GM19043 (cell line): ENCODE measurements at regions not wholly inside any gene's neighbourhood (a gene's known extent, or its start where the extent isn't known, plus 50 kb on each side); places are given as distances from the start of the nearest gene placed in this dataset.
"Not testable (repeated sequence)": the region's sequence is repeated elsewhere in the genome, so short reads cannot be mapped to it uniquely, and the experiment has no call there.

Source experiments
- ATAC-seq: cut with Tn5 transposase; IDR thresholded peaks from one replicate; pipeline ENCODE4 v1.9.1; 2021; ENCODE audit warnings: low read depth; ENCODE audit not compliant: unreplicated experiment

DNA sequence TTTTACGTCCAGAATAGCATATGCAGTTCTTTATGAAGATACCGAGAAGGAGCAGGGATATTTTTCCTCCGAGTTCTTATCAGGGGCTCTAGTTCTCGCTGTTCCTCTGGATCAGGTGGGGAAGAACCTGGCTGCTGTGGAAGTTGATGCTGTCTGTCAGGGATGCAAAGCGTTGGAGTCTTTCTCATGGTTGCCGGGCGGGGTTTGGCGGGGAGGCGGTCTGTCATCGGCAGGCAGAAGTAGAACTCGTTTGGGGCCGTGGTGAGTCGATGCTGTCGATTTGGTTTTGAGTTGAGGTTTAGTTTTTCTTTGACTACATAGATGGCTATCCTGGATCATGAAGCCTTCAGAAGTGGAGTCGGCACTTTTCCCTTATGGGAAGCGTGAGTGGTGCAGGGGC, 691.2 kb downstream of the QKI start:
- ATAC-seq, result no peak

DNA sequence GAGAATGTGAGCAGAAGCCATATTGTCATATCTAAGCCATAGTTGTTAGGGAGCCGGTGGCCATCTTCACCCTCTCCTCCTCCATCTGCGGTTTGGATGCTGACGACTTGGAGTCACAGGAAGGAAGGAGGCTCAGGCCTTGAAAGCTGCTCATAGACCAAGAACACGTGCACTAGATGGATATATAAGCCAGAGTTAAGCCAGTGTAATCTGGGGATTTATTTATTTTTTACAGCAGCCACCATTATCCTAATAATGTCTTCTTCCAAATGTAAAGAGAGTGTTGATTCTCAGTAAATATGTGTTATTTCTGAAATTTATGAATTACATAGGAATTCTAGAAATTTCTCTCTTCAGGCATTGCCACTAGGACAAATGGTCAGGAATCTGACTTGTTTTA, 689.9 kb downstream of the QKI start:
- ATAC-seq, result no peak

DNA sequence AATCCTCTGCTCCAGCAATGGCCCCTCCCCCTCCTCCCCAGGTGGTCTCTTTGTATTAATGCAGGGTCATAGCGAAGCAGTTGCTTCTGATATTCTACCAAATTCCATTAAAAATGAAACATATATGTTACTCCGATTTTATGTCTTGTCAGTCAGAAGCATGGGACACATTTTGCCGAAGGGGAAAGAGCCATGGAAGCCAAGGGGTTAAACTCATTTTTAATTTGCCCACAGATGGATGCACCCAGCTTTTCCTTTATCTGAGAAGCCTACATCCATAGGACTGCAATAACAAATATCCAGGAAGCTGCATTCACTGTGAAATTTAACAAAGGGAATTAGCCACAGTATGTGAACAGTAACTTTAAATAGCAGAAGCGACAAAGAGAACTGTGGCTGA, 688.2 kb downstream of the QKI start:
- ATAC-seq, result no peak

DNA sequence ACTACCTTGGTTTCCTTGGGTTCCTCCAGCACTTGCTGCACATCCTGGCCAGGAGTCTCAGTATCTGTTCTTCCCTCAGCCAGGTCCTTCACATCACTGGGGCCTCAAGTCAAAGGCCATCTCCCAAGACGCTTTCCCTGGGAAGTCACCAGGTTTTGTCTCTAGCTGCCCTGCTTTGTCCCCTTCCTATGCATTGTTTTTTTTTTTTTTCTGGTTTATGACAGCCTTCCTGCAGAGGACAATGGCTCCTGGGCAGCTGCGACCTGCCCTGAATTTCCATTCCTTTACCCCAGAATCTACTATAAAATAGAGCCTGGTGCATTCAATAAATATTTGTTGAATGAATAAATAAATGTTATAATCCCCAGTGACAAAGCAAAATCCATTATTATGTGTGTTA, 687.3 kb downstream of the QKI start:
- ATAC-seq, result no peak

DNA sequence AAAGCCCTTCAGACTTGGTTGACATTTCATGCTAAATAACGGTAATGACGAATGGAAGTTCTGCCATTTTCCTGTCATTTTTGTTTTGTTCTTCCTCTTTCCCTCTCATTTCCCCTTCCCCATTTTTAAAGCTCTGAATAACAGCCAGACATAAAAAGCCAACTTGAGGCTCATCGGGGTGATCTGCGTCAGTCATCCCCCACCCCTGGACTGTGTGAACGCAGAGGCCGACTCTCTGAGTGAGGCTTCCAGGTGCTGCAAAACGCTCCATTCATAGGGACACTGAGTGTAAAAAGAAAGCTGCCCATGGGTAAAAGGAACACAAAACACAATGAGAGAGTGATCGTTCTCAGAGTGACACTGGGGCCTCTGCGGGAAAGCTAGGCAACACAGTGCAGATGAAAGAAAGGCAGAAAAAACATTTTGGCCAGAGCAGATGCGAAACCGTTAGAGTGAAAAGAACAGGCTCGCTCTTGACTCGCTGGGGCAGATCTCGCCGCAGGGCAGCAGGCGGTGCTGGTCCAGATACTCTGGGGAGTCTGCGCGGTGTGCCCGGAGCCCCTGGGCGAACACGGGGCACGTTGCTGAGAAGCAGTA, 684.8 kb downstream of the QKI start:
- ATAC-seq, result no peak

DNA sequence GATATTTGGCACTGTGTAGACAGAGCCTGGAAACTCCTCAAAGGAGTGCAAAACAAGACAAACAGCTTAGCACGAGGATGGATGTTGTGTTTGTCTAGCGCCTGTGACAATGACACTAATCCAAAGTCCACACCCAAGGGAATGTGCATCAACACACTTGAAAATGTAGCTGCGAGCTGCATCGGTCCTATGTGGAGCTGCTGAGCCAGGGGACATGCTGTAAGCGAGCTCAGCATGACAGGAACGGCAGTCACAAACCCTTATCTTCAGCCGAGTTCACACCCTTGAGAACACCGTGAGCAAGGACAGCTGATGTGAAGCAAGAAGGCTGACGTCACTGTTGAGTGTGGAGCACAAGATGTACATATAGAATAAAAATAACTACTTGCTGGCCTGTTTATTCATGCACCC, 684.3 kb downstream of the QKI start:
- no peak for ATAC-seq

DNA sequence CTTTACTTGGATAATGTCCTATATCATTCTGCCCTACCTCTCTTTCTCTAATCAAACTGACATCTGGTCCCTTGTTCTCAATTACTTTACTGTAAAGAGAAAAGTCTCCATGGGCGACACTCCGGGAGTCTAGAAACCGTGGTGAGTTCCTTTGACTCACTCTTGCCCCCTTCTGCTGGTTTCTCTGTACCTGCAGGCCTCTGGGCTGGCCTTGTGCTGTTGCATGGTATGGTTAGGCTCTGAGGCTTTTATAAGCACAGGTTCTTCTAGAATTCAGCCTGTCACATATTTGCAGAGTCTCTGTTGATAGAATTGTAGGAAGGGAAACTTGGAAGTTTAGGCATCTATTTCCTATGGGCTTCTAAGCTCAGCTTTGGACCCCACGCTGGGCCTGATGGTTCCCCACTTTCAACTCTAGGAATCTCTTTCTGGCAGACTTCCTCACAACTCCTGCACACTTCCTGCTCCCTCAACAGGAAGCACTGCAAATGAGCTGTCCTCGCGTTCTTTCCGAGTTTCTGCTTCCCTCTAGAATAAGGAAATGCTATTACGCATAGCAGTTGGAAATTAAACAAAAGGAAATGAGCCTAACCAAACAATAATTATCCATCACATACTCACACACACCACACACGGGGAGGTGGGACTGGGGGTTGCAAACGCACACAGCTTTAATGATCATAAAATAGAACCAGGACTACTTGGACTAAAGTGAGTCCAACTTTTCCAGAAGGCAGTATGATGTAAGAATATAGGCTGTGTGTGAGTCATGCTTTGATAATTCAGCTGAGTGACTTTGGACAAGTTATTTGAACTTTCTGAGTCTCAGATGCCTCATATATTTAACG, 683.3 kb downstream of the QKI start:
- no peak for ATAC-seq

DNA sequence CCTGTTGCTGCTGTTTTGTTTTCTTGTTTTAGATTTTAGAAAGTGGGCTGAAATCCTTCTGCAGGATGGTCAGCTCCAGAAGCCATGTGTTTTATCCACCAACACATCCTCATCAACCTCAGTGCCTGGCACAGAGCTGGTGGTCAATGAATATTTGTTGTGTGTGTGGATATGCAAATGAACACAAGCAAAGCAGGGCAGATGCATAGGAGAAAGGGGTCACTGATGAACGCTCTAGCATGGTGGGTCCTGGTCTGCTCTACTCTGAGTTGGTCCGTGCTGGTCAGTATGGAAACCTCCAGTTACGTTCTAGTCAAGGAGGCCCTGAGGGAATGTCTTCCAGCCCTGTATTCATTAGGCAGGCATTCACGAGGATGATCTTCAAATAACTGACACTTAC, 682.5 kb downstream of the QKI start:
- ATAC-seq, result no peak

DNA sequence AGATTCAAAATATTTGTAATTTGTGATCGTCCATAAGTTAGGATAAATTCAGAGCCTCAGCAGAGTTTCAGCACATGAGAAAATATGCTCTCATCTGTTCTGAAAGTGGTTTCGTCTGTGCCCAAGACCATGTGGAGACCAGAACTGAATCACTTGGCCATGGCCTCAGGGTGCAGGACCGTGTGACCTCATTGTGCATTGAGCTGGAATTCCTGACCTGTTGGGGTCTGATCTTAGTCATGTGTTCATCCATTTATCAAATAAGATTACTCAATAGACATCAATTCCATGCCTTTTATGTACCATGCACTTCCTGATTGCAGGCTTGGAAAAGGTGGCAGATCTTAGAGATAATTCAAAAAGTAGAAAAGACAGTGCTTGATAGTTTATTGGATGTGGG, 680.5 kb downstream of the QKI start:
- no peak for ATAC-seq

DNA sequence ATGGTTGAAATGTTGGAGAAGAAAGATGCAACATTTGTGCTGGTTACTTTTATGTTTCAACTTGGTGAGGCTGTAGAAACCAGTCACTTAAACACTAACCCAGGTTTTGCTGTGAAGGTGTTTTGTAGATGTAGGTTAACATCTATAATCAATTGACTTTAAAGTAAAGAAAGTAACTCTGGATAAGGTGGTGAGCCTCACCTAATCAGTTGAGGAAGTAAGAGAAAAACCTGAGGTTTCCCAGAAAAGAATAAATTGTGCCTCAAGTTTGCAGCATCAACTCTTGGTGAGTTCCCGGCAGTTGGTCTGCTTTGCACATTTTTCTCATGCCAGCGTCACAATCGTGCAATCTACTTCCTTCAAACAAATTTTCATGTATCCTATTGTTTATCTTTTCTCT, 673.4 kb downstream of the QKI start:
- no peak for ATAC-seq

DNA sequence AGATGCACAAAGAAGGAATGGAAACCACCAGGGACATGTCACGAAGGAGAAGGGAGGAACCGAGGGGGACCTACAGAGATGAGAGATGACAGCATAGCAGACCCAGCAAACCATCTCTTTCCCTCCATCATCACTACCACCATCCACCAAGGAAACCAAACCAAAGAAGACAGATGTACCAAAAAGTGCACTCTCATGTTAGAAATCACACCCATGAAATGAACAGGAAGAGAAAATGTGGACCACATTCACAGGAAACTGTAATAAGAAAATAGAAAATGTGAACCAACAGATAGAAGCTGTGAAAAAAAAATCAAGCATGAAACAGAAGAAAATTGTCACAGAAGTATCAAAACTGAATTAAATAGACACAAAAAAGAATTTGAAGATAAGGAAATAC, 672.7 kb downstream of the QKI start:
- ATAC-seq, result no peak

DNA sequence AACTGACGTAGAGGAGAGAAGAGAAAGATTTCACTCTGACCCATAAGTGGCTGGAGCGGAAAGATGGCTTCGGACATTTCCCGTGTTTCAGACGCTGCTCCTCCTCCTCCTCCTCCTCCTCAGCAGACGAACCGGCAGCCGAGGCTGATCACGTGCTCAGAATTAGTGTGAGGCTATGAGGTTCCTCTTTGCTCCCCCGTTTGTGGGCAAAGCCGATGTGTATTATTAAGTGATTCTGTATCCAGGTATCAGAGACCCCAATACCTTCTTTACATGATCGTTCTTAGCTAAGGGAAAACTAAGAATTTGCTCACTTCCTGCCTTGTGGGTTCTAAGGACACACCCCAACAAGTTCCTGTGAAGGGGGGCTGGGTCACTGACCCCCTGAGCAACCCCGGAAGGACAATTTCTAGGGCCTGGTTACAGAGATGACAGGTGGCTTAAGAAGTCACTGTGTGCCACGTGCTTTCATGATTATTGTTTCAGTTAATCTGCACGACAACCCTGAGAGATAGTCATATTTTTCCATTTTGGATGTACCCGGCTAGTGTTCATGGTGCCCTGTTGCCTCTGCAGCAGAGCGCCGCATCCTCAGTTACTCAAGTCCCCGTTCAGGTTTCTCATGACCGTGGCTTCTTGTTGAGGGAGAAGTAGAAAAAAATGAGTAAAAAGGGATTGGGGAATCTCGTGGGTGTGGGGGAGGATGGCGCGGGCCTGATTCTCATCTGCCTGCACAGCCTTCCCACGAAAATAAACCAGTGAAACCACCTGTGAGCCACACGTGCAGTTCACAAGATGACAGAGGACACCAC, 671.8 kb downstream of the QKI start:
- no peak for ATAC-seq

DNA sequence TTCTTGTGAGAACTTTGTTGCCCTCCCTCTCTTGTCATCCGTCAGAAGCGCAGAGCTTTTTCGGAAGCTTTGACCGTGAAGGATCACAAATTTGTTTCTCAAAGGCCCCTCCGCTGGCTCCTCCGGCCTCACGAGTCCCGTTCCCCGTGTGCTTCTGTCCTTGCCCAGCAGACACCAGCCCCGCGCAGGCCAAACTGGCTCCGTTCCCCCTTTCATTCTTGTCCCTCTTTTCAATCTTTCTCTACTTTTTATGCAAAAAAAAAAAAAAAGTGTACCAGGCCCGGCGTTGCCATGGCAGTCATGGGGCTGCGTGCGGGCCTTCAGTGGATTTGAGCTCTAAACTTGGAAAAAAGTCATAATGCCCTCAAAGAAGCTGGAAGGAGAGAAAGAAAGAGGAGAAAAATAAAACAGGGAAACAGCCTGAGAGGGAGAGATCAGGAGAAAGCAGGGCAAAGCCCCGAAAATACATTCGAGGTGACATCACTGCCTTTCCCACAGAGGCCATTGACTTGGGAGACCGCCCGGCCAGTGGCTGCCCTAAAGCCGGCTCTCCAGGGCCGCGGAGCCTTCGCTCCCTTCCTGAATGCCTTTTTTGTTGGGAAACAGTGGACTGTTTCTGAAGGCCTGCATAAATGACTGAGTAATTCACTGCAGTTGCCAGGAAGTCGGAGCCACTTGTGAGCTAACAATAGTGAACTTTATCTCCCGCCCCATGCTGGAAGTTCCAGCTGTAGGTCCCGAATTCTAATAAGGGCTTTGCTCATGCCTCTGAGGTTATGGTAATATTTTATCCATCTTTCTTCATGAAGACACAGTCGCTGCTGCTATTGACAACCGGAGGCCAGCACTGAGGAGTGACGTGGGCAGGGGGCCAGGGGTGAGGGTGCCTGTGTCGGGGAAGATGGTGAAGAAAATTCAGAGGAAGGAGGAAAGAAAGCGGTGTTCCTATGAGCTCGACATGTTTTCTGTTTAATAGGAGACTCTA, 670.9 kb downstream of the QKI start:
- no peak for ATAC-seq

DNA sequence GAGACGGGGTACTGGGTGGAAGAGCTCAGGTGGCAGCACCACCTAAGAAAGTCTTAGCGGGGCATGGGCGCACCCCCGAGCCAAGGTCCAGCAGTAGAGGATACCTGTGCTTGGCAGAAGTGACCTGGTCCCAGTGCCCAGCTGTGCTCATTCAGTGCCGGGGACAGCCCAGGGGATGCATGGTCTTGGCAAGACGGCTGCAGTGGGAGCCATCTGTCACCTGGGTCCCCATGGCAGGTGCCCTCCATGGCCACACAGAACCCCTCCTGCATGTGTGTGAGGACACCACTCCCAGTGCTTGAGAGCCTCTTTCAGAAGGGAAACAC, 664.7 kb downstream of the QKI start:
- ATAC-seq, result no peak

DNA sequence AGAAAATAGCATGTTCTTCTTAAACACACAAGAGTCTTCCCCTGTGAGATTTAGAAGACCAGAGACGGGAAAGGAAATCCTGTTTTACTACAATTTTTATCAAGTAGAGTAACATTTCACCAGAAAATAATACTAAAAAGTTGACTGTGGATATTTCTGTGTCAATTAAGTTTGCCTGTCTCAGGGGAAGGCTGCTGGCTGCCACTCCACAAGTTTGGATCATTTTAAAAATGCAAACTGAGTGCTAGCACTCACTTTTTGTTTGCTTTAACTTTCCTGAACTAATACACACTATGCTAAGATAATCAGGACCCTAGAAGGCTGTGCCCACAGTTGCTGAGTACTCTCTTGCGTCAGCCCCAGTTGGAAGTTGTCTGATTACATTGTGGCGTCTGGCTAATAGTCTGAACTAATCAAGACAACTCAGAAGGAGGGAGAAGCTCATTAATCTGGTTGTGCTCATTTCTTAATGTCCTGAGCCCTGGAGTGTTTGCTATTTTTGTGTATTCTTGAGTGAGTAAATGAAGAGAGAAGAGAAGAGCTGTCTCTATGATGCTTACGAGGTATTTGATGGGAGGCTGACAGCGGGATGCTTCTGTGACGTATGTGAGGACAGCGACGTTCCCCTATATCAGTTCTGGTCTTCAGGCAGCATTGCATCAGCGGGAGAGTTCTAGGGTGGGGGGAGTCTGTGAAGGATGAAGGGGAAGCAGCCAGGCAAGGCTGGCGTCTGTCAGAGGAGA, 664.2 kb downstream of the QKI start:
- no peak for ATAC-seq

DNA sequence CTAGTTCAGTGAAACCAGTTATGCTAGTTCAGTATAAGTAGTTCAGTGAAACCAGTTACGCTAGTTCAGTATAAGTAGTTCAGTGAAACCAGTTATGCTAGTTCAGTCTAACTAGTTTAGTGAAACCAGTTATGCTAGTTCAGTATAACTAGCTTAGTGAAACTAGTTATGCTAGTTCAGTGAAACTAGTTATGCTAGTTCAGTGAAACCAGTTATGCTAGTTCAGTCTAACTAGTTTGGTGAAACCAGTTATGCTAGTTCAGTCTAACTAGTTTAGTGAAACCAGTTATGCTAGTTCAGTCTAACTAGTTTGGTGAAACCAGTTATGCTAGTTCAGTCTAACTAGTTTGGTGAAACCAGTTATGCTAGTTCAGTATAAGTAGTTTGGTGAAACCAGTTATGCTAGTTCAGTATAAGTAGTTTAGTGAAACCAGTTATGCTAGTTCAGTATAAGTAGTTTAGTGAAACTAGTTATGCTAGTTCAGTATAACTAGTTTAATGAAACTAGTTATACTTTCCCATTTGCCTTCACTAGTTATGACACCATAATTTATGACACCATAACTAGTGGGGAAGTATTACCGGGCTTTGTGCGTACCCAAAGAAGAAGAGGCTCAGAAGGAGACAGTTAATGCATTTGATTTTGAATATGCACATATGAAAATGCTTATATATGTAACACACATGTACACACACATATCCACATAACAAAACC, 662.5 kb downstream of the QKI start:
- ATAC-seq, result not testable (repeated sequence)

DNA sequence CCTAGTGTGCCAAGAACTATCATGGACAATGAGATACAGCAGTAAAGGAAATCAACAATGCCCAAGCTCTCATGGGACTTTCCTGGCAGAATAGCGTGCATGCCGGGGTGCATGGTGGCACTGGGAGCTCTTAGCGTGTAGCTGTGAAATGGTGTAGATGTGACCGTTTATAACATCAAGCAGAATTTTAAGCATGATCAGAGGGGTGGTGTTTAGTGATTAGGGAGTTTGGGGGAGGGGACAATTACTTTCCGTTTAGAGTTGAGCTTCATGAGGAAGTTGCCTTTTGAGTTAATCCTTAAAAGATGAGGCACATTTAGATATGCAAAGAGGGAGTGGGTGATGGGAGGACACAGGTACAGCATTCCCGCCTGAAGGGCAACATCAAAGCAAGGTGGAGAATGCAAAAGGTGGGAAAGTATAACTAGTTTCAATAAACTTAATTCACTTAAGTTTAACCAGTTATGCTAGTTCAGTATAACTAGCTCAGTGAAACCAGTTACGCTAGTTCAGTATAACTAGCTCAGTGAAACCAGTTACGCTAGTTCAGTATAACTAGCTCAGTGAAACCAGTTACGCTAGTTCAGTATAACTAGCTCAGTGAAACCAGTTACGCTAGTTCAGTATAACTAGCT, 661.6 kb downstream of the QKI start:
- no peak for ATAC-seq

DNA sequence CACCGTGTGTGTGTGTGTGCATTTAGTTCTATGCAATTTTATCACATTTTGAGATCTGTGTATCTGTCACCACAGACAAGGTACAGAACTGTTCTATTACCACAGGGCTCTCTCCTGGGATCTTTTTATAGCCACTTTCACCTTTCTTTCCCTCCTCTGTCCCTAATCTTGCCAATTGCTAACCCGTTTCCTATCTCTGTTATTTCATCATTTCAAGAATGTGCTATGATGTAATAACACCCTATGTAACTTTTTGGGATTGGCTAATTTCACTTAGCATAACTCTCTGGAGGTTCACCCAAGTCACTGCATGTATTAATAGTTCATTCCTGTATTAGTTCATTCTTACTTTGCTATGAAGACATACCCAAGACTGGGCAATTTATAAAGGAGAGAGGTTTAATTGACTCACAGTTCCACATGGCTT, 657.7 kb downstream of the QKI start:
- no peak for ATAC-seq
